T follicular helper cell (primary cell): ENCODE measurements at regions not wholly inside any gene's neighbourhood (a gene's known extent, or its start where the extent isn't known, plus 50 kb on each side); places are given as distances from the start of the nearest gene placed in this dataset.

Experiments used
- DNase-seq: peaks from one replicate; pipeline ENCODE4 v3.0.0-alpha.2; 2020; ENCODE audit warnings: low read depth

DNA sequence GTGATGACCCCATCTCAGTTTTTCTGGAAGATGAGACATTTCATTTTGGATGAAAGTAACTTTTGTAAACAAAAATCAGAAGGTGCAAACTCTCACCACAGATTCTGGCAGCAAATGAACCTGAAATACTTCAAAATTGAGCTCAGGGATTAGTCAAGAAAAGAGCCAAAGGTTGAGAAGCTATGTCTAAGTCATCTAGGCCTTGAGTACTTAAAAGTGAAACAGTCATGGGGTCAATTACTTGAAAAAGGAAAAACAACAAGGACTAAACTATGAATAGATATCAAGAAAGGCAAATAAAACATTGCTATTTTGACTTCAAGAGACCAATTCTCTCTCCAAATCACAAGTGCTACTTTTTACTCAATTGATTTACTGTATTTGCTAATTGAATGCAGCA, 285.1 kb downstream of the RBM43 start:
- DNase-seq = no peak

DNA sequence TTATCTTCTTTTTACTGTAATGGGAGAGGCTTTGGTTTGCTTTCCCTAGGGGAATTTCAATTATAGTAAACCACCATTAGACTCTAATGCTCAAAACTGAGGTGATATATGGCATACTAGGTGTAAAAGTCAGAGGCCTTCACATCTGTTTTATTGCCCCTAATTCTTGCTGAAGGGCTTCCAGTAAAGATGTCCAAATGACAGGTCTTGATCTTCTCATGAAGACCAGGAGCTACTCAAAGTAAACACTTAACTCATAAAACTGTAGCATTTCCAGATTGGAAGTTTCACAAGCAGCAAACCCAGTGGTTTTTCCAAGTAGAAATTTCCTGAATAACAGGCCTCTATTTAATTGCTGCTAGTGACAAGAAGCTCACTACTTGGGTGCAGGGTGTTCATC, 286.8 kb downstream of the RBM43 start:
- no peak for DNase-seq

DNA sequence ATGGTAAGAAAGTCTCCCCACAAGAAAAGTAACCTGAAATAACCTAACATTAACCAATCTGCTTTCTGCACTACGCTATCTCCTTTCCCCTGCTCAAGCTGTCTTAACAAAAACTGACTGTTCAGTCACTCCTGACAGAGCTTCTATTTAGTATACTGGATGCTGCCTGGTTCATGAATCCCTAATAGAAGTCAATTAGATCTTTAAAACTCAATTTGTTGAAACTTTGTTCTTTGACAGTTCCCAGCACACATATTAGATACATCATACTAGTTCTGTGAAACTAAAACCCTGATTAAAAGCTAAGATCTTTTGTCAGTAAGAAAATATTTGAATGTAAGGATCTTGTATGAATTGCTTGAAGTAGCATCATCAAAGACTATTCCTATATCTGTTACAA, 287.4 kb downstream of the RBM43 start:
- no peak for DNase-seq

DNA sequence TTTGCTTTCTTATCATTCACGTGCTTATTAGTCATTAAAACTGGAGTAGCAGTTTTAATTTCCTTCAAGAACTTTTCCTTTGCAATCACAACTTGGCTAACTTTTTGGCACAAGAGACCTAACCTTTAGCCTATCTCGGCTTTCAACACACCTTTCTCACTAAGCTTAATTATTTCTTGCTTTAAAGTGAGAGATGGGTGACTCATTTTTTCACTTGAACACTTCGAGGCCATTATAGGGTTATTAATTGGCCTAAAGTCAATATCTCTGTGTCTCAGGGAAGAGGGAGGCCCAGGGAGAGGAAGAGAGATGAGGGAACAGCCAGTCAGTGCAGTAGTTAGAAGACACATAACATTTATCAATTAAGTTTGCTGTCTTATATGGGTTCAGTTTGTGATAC, 289.8 kb downstream of the RBM43 start:
- no peak for DNase-seq

DNA sequence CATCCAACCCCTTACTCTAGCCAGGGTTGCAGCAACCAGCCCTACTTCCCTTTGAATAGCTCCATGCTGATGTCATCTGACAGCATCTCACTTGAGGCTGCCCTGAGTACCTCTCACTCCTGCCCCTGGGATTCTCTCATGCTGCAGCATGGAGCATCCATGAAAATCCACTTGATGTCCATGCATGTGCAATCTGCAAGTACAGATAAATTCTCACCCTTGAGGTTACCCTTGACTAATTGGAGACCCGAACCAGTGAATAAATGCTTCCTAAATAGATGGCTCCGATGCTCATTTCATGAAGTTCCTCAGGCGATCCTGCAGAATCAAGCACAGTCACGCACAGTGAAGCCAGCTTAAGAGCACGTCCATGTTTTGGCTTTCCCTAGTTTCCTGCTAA, 298.3 kb downstream of the RBM43 start:
- DNase-seq = no peak

DNA sequence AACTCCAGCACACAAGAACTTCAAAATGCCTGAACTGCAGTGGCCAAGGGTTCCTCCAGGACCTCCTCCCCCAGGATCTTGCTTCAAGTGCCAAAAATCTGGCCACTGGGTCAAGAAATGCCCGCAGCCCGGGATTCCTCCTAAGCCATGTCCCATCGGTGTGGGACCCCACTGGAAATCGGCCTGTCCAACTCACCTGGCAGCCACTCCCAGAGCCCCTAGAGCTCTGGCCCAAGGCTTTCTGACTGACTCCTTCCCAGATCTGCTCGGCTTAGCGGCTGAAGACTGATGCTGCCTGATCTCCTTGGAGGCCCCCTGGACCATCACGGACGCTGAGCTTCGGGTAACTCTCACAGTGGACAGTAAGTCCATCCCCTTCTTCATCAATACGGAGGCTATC, 306.4 kb downstream of the RBM43 start:
- DNase-seq = no peak

DNA sequence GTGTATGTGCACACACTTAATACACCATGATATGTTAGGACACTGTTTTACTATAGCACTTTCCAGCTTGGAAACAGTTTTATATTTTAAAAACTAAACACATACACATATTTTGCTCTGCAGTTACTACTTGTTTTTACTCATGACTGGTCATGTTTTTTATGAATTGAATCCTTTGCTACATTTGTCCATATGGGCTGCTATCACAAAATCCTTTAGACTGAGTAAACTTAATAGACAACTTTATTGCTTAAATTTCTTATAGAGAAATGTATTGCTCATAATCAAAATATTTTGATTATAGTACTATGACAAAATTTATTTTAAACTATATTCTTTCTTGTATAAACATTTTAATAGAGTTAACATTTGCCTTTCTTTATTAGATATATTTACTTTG, 314.8 kb downstream of the RBM43 start:
- no peak for DNase-seq

DNA sequence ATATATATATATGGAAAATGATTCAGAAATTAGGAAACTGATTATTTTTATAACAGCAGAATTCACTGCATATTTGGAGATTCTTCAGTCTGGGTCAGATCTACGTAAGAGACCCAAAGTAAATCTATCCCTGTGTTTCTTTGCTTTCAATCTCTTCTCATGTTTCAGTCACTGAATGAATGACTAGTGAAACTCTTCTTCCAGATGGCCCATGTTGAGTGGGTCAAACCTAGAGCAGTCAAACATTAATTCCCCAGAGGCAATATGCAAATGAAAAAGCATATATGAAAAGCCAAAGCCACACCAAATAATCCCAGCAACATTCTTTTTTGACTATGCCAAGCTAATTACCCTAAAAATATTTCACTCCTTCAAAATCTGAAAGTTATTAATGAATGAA, 317.3 kb downstream of the RBM43 start:
- DNase-seq = no peak

DNA sequence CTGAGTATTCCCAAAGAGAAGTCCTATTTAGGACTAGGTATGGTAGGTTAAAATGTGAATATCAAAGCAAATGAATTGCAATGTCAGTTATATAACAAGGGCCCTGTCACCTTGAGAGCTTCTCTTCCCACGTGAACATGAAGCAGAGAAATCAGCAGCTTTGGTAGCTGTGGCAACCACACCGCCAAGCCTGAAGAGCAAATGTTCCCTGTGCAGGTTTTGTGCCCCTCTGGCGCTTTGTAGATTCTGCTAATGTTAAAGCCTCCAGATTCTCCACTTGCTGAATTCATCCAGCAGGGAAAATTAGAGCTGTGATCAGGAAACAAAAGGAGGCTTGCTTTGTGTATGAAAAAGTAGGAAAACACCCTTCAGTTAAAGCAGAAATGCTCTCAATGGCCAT, 322.6 kb downstream of the RBM43 start:
- DNase-seq = no peak

DNA sequence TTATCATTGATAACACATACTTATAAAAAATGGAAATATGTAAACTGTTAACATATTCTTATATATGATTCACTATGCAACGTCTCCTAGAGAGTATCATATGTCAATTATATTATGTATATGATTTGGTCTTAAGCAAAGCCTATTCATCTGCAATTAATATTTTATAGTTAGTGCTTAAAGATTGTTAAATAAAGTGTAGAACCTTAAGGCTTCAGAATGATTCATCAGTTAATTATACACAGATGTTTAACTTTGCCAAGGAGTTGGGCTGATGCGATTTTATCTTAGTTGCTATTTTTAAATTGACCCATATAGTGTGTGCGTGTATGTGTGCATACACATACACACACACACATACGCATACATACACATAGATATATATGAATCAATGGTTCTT, 323.1 kb downstream of the RBM43 start:
- DNase-seq = no peak

DNA sequence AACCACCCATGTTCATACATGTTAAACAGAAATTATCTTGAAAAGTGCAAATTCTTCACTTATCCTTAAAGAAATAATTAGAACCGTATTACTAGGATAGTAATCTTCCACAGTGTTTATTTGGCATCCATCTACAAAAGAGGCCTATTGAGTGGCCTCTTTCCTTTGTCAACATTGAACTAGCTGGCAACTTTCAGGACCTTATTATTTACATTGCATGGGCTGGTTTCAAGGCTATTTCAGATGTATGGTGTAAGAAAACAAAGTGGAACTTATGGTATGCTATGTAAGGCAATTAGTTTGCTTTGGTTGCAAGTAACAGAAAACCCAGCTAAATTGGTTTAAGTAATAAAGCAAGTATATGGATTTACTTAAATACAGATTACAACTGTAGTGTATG, 324.6 kb downstream of the RBM43 start:
- DNase-seq = no peak

DNA sequence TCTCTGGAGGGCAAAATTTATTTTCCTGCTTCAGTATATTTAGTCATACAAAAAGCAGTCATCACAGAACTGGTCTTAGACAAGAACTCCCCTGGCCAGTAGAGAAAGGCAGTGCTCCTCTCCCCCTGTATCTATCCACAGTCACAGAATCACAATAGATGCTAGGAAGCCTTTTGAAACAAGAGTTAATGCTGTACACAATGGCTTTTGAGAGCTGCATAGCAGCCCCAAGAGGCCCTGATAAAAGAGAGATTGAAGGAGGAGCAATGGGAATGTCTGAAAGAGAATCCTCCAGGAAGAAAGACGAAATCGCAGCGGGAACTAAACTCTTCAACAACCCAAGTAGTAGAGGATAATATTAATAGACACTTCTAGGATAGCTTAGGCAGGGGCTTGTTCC, 330.2 kb downstream of the RBM43 start:
- DNase-seq = no peak

DNA sequence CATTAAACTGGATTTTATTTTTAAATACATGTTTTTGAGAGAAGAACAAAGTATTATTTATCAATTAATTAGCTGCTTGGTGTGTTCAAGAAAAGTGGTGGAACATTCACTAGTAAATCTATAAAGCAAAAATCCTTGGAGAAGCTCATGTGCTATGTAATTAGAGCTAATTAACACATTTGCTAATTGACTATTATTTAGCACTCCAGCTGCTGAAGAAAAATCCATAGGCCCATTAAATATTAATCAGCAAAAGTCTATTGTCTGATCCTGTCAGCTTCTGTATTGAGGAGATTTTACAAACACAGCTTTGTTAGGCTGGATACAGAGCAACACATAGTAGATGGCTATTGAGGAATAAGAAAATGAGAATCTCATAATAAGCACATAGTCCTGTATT, 336.1 kb downstream of the RBM43 start:
- no peak for DNase-seq

DNA sequence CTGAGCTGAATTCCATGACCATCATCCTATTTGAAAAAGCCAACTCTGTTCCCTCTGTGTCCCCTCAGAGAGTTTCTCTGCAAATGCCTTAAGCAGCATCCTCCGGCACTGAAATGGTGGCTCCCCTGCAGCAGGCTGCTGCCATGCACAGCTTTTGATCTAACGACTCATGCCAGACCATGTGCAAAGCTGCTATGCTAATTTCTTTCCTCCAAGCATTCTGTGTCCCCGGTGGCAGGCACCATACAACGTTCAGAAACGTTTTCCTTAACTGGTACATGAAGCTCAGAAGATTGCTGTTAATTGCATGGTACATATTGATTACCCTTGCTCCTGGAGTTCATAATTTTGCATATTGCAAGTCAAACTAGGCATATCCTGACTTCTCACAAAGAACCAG, 336.8 kb downstream of the RBM43 start:
- no peak for DNase-seq

DNA sequence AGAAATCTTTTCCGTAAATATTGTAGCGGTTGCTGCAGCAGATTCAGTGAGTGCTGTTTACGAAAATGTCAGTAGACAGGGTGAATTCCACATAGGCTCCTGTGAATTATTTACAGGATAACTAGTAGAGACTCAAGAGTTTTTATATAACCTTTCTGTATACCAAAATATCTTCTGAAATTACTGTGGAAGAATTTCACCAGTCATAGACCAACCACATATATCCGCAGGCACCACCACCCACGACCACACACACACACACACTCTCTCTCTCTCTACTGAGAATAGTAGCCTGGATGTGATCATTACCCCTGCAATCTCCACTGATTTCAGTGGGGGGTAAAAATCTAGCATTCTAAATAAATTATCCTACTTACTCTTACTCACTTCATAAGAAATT, 341.8 kb downstream of the RBM43 start:
- DNase-seq = no peak

DNA sequence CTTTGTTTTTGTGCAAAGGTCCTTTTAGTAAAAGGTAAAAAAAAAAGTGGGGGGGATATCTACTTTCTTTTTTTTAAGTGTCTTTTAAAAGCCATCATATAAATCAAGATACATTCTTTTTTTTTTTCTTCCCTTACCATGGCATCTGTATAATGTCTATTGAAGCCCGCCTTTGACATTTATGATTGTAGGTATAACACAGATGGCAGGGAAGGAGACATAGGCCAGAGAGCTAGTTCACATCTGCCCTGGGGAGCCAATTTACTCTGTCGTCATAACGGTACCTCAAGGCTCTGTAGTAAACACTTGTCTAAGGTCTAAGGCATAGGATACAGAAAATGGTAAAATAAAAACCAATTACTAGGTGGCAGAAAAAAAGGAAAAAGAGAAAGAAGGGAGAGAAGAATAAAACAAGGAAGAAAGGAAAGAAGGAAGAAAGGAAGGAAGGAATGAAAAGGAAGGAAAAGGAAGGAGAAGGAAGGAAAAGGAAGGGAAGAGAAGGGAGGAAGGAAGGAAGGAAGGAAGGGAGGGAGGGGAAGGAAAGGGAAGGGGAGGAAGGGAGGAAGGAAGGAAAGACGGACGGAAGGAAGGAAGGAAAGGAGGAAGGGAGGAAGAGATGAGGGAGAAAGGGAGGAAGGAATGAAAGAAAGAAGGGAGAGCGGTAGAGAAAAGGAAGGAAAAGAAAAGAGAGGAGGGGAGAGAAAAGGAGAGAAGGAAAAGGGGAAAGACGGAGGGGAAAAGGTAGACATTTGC, 343.5 kb downstream of the RBM43 start:
- no peak for DNase-seq

DNA sequence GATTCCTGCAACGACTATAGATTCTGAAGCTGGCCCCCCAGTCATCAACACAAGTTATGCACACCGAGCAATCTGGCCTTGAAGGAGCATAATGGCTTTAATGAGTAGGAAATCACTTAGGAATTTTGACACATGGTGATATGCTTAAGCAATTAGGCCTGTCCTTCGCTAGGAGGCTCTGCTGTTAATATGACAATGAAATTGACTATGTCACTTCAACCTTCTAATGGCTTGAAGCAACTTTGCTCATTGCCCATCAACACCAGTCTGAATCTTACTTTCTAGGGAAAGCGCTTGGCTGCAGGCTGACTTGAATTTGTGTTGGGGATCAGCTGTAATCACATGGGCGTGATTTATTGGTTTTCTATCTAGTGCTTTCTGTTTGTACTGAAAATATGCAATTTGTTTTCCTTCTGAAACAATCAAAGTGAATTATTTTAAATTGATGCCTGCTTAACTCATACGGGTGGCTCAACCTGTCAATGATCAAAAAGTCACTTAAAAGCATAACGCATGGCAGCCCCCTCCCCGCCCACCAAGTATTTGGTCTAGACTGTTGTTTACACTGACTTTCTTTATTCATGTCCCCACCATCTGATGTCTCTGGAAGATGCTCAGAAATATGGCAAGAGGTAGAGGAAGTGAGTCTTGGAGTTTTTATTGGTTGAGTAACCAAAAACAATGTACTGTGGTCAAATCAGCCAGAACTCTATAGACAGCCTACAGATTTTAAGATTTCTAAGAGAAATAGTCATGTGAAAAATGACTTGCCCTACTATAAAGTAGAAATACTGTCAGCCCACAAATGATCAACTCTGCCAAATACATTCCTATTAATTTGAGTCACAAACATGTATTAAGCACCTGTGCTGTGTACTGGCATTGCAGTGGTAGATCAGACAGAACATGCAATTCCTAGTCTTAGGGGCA, 344.9 kb downstream of the RBM43 start:
- DNase-seq = no peak

DNA sequence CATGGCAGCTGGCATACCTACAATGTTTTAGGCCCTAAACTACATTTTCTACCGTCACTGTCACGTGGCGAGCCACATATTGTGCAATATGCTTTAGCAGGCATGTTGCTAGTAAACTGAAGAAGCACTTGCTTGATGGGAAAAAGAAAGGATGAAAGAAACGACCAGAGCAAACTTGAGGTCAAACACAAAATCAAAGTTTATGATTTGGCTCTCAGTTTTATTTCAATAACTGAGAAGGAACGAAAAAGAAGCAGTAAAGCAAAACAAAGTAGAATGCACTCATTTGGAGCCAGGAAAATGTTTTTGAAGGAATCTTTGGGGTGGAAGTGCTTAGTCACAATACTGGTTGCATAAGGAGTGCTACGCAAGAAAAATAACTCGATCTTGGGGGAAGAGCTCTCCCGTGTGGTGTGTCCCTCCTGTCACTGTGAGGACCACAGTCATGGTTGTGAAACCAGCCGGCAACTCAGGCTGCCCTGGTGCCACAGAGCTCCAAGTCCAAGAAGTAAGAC, 349.8 kb downstream of the RBM43 start:
- no peak for DNase-seq

DNA sequence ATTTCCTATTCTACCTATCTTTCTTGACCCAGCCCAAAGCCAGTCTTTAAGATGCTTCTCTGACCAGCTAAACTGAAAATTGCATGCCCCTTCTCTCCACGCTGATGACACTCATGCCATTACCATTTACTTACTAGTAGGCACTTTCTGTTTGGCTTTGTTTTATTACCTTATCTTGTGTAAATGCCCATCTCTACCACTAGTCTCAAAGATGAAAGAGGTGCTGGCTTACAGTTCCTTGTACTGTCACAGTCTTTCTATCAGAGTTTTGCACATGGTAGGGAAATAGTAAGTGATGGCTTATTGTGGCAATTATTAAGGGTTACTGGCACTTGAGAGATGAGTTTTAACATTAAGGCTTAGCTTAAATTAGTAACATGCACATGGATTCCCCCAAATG, 352.1 kb downstream of the RBM43 start:
- no peak for DNase-seq

DNA sequence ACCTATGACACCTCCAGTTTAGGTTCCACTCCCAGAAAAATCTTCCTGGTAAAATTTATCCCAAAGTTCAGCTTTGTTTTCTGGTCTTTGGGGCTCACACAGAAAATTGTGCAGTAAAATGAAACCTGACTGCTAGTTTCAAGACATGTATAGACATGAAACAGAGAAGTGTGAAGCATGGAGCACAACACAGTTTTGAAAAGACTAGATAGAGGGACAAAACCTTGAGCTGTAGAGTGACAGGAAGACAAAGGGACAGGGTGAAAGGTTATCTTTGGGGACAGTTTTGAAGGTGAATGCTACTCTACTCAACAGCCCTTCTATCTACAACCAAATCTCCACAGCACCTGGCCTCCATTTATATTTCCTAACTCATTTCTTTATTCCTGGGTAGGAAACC, 352.6 kb downstream of the RBM43 start:
- DNase-seq = no peak

DNA sequence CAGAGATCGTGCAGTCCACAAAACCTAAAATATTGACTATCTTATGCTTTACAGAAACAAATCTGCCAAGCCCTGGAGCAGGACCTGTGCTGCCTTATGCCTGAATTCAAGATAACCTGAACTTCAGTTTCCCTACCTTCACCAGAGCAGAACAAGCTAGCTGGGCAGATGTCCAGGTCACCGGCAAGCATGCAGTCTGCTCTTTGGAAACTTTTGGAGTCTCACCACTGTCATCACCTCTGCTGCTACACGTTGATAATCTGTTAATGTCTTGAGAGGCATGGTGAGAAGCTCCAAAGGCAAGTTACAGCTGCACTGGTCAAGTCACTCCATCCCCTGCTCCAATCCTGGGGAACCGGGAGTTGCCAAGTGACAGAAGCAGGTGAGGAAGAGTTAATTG, 354.2 kb downstream of the RBM43 start:
- no peak for DNase-seq

DNA sequence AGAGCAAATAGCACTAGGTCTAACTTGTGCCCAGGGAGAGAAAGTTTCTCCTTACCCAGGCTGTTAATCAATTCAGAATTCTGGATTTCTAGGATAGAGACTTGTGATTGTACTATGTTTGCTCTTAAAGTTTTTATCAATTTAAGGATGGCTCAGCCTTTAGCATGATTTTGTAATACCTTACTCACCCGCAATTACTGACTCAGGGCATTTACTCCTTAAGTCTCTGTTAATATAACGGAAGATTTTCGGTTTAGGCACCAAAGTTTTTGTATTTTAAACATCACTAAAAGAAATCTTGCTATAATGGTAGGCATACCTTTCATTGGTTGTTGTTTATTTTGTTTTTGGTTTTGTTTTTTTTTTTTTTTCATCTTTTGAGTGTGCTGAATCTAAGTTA, 358.2 kb downstream of the RBM43 start:
- no peak for DNase-seq

DNA sequence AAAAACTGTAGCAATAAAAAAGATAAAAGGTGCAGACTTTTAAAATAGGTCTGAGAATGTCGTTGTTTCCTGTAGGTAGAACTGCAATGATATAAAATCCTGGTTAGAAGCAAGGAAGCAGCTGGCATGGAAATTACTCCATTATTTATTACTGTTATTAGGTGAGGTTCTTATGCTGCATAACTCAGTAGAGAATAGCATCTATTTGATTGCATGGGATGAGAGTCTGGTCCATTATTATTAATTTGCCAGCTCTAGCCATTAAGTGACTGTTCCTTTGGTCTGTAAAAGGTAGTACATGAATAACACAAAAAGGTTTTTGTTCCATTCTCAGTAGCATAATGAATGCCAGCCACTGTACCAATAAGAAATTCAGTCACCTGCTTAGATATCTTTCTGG, 358.6 kb downstream of the RBM43 start:
- no peak for DNase-seq
